Sigmoid colon (tissue), 4 donors: ENCODE measurements at regions not wholly inside any gene's neighbourhood (a gene's known extent, or its start where the extent isn't known, plus 50 kb on each side); places are given as distances from the start of the nearest gene placed in this dataset.

Experiments
- POLR2A ChIP-seq, 2 donors: fragments of 450-650 bp; IDR thresholded peaks; one replicate each; pipeline ENCODE4 v1.6.1; 2016; ENCODE audit warnings: antibody characterized with exemption in 2 of 2, mild to moderate bottlenecking in 2 of 2, moderate library complexity in 2 of 2
- POLR2AphosphoS5 ChIP-seq, 4 donors: sonication (generic); formaldehyde crosslinking; IDR thresholded peaks; one replicate each; pipeline ENCODE4 v1.6.1; 2017; ENCODE audit warnings: antibody characterized with exemption in 4 of 4
- TF ChIP-seq, protein P1 (sequence below), 4 experiments: fragments of 450-650 bp in 3 of 4; fragments of 200-600 bp in 1 of 4; IDR thresholded peaks; one replicate each; pipeline ENCODE4 v1.5.1; 2016 to 2019; ENCODE audit warnings: antibody characterized with exemption in 4 of 4, mild to moderate bottlenecking in 3 of 4, moderate library complexity in 2 of 4

DNA sequence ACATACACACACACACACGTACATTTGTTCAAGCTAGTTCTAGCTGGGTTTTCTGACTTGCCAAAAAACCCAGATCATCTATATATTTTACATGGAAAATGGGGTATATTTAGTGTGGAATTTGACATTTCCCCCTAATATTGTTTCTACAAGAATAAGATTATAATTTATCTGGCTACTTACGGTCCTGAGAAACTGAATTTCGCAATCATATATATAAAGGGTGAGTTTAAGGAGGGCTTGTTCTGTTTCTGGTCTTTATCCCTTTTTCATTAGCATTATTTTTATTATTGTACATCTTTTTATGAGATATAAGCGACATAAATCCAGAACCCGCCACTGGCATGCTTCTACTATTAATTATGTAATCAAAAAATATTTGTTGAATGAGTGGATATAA, 528.9 kb downstream of the TMX3 start:
- TF ChIP-seq, protein P1, sequence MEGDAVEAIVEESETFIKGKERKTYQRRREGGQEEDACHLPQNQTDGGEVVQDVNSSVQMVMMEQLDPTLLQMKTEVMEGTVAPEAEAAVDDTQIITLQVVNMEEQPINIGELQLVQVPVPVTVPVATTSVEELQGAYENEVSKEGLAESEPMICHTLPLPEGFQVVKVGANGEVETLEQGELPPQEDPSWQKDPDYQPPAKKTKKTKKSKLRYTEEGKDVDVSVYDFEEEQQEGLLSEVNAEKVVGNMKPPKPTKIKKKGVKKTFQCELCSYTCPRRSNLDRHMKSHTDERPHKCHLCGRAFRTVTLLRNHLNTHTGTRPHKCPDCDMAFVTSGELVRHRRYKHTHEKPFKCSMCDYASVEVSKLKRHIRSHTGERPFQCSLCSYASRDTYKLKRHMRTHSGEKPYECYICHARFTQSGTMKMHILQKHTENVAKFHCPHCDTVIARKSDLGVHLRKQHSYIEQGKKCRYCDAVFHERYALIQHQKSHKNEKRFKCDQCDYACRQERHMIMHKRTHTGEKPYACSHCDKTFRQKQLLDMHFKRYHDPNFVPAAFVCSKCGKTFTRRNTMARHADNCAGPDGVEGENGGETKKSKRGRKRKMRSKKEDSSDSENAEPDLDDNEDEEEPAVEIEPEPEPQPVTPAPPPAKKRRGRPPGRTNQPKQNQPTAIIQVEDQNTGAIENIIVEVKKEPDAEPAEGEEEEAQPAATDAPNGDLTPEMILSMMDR (IDR thresholded peaks at IDR 0.05), result no peak
- TF ChIP-seq POLR2A (IDR thresholded peaks at IDR 0.05) (no peak), POLR2AphosphoS5 (IDR thresholded peaks at IDR 0.05) (no peak)
